Spinal cord (tissue), 9 donors: ENCODE measurements at regions not wholly inside any gene's neighbourhood (a gene's known extent, or its start where the extent isn't known, plus 50 kb on each side); places are given as distances from the start of the nearest gene placed in this dataset.

Source experiments
- DNase-seq, 6 donors: peaks; one replicate each; pipeline versions ENCODE4 v3.0.0 to v3.0.0-alpha.2; 2013 to 2015; ENCODE audit warnings: low spot score in 6 of 6, low read depth in 4 of 6
- H3K27ac ChIP-seq: one replicate; pipeline ENCODE4 v1.5.1; 2013; ENCODE audit warnings: low read depth, low read length, control low read depth
- H3K27me3 ChIP-seq: one replicate; pipeline ENCODE4 v1.6.1; 2013; ENCODE audit warnings: low read length; ENCODE audit not compliant: control insufficient read depth, insufficient read depth
- H3K36me3 ChIP-seq: one replicate; pipeline ENCODE4 v1.6.1; 2013; ENCODE audit warnings: low read length; ENCODE audit not compliant: control insufficient read depth, insufficient read depth
- H3K4me1 ChIP-seq: one replicate; pipeline ENCODE4 v1.6.1; 2013; ENCODE audit warnings: low read length; ENCODE audit not compliant: control insufficient read depth, insufficient read depth
- H3K4me3 ChIP-seq: one replicate; pipeline ENCODE4 v1.5.1; 2013; ENCODE audit warnings: low read depth, low read length, control low read depth
- H3K9me3 ChIP-seq: one replicate; pipeline ENCODE4 v1.6.1; 2013; ENCODE audit warnings: low read length; ENCODE audit not compliant: control insufficient read depth, insufficient read depth
- WGBS: methylation state at CpG from one replicate; pipeline ENCODE4 v1.1.5; 2013; ENCODE audit warnings: missing lambda C conversion rate; ENCODE audit not compliant: insufficient coverage; 5-methylcytosine and 5-hydroxymethylcytosine counted together
- donor health status: healthy.

DNA sequence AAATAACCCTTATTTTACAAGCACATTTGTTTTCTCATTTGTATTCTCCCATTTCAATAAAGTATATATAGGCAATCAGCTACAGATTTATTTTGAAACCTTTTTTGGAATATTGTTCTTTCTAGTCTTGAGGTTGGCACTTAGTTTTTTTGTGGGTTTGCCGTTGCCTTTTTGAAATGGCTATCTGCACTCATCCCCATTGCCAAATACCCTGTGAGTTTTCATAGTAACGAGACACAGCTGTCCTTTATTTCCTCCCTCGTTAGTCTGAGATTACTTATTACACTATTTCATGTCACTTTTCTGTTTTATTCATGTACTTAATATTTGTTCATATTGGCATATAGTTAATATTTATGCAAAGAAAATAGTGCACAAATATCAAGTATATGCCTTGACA, 1104.0 kb downstream of the SLC6A15 start:
- Histone ChIP-seq H3K4me3 (no peak overlapping the region), H3K9me3 (no peaks in the 10 kb centered on the region), H3K4me1 (no peaks in the 10 kb centered on the region), H3K36me3 (no peaks in the 10 kb centered on the region), H3K27ac (no peak overlapping the region), H3K27me3 (no peaks in the 10 kb centered on the region)
- no peak for DNase-seq
- no CpG with 5 or more reads among the region's 3 CpGs for WGBS

DNA sequence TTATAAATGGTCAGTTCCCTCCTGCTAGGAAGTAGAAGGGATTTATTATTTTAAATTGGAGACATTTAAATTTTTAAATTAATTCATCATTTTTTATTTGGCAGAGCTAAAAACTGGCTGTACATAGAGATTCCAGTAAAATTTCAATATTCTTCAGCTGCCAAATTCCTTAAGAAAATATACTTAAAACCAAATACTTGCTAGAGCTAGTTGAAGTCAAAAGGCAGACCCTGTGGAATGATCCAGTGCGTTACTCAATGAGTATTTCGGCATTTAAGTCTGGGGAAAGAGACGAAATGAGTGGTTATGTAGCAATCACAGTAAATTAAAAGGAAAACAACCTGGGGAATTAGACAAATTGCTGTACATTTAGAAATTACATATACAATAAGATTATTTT, 1104.7 kb downstream of the SLC6A15 start:
- no peaks in the 10 kb centered on the region for H3K4me1 ChIP-seq
- no peak overlapping the region for H3K4me3 ChIP-seq
- no CpG with 5 or more reads among the region's 3 CpGs for WGBS
- DNase-seq = no peak
- no peaks in the 10 kb centered on the region for H3K27me3 ChIP-seq
- no peaks in the 10 kb centered on the region for H3K9me3 ChIP-seq
- H3K27ac ChIP-seq = no peak overlapping the region
- H3K36me3 ChIP-seq = no peaks in the 10 kb centered on the region

DNA sequence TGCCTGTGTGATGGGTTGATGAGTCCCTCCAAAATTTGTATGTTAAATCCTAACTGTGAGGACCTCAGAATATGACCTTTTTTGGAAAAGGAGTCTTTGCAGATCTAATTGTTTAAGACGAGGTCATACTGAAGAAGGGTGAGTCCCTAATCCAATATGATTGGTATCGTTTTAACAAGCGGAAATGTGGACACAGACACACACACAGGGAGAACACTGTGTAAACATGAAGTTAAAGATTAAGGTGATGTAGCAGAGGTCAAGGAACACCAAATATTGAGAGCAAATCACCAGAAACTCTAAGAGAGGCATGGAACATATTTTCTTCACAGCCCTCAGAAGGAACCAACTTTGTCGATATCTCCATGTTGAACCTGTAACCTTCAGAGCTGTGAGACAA, 1106.7 kb downstream of the SLC6A15 start:
- H3K4me1 ChIP-seq = no peaks in the 10 kb centered on the region
- WGBS = 87% methylated on average over 3 of the region's 4 CpGs
- no peaks in the 10 kb centered on the region for H3K36me3 ChIP-seq
- H3K9me3 ChIP-seq = no peaks in the 10 kb centered on the region
- H3K27me3 ChIP-seq = no peaks in the 10 kb centered on the region
- no peak for DNase-seq
- no peak overlapping the region for H3K4me3 ChIP-seq
- no peak overlapping the region for H3K27ac ChIP-seq

DNA sequence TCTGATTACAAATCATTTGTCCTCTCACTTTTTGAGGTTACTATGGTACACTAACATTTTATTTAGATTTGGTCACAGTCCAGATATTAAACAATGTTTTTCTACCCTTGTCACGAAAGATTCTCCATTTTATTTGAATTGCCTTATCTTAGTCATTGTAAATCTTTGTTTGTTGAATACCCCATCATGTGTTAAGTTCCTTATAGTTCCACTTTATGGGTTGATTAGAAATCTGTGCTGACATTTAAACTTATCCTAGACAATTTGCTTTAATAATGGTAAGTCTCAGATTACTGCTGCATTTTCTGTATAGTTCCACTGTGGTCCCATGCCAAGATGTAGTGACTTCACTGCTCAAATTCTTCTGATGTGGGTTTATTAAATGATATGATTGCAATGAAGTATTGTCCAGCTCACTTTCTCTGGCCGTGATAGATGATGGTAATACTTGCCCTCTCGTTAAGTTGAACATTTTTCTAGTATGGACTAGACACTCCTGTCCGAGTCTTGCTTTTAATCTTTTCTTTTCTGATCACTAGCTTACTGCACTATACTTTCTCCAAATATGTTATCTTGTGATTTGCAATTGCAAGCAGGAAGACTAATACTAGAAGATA, 1107.3 kb downstream of the SLC6A15 start:
- Histone ChIP-seq H3K4me3 (no peak overlapping the region), H3K4me1 (no peaks in the 10 kb centered on the region), H3K27ac (no peak overlapping the region), H3K9me3 (no peaks in the 10 kb centered on the region), H3K36me3 (no peaks in the 10 kb centered on the region), H3K27me3 (no peaks in the 10 kb centered on the region)
- whole genome bisulfite sequencing = 100% methylated on average over 1 of the region's 4 CpGs
- no peak for DNase-seq

DNA sequence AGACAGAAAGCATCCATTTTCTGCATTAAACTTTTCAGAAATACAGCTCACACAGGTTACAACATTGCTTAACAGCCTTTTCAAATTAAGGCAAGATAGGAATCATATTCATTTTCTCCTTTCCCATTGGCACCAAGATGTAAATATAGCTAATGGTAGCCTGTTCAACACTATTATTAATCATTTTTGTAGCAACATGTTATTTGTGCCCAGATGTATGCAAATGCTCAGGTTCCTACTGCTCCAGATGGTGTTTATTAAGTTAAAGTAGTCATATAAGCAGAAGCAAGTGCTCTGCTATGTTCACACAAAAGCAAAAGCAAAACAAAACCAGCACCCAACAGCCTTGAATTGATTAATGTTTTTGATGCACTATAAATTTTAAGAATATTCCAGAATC, 1110.6 kb downstream of the SLC6A15 start:
- peak in 1 of 6 donors; percentile 20 for DNase-seq
- H3K9me3 ChIP-seq = no peaks in the 10 kb centered on the region
- no peak overlapping the region for H3K27ac ChIP-seq
- H3K36me3 ChIP-seq = no peaks in the 10 kb centered on the region
- no peaks in the 10 kb centered on the region for H3K27me3 ChIP-seq
- no peak overlapping the region for H3K4me3 ChIP-seq
- no peaks in the 10 kb centered on the region for H3K4me1 ChIP-seq

DNA sequence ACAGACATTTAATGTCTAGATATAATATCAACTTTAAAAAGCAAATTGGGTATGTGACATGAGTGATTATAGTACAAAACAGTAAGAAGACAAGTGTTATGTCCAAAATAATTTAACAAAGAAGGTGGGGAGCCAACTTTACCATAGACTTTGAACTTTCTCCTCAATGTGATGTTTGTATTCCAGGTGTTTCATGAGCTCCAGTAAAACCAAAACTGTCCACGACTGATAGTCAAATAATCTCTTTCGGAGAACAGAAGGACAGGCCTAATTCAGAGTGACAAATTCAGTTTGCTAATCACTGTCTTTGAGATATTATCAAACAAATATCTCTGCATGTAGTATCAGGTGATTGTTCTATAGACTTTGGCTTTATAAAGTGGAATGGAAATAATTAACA, 1112.6 kb downstream of the SLC6A15 start:
- WGBS = no CpG with 5 or more reads among the region's 2 CpGs
- no peak overlapping the region for H3K4me3 ChIP-seq
- DNase-seq = no peak
- no peaks in the 10 kb centered on the region for H3K9me3 ChIP-seq
- H3K27ac ChIP-seq = no peak overlapping the region
- no peaks in the 10 kb centered on the region for H3K27me3 ChIP-seq
- no peaks in the 10 kb centered on the region for H3K4me1 ChIP-seq
- H3K36me3 ChIP-seq = no peaks in the 10 kb centered on the region

DNA sequence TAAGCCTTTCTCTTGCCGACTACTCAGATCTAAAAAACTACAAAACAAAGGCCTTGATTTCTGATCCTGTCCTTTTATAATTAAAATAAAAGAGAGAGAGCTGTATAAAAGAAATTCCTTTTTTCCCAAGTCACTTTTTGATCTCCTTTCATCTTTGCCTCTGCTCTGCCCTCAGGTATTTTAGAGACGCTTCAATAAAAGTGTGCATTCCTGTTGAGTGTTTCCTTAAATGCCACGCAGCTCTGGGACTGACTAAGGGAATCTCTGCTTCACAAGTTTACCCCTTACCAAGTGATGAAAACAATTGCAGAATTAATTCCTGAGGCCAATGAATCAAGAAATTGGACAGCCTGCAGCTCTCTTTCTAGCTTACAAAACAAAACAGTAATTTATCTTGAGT, 1109.8 kb downstream of the TMTC2 start:
- DNase-seq = peak in 2 of 6 donors; percentile 3 to 41
- H3K4me3 ChIP-seq = no peak overlapping the region
- no peaks in the 10 kb centered on the region for H3K4me1 ChIP-seq
- no peaks in the 10 kb centered on the region for H3K36me3 ChIP-seq
- H3K27ac ChIP-seq = no peak overlapping the region
- H3K9me3 ChIP-seq = no peaks in the 10 kb centered on the region
- no peaks in the 10 kb centered on the region for H3K27me3 ChIP-seq
- no CpG with 5 or more reads among the region's 3 CpGs for WGBS

DNA sequence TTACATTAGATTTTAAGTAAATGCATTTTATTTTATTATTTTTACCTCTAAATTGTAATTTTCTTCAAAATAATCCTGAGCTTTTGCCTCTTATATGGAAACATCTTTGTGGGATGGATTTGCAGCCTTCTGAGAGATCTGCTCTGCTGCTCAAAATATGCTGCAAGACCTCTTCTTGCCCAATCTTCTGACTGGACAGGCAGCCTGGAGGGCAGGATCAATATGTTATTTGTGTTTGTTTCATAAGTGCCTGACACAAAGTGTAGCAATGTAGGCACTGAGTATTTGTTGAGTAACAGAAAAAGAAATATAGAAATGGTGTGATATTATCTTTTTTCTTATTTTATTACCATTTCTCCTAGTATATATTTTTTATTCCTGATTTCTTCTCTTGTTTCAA, 1106.9 kb downstream of the TMTC2 start:
- Histone ChIP-seq H3K27ac (no peak overlapping the region), H3K36me3 (no peaks in the 10 kb centered on the region), H3K27me3 (no peaks in the 10 kb centered on the region), H3K4me1 (no peaks in the 10 kb centered on the region), H3K4me3 (no peak overlapping the region), H3K9me3 (no peaks in the 10 kb centered on the region)
- no peak for DNase-seq

DNA sequence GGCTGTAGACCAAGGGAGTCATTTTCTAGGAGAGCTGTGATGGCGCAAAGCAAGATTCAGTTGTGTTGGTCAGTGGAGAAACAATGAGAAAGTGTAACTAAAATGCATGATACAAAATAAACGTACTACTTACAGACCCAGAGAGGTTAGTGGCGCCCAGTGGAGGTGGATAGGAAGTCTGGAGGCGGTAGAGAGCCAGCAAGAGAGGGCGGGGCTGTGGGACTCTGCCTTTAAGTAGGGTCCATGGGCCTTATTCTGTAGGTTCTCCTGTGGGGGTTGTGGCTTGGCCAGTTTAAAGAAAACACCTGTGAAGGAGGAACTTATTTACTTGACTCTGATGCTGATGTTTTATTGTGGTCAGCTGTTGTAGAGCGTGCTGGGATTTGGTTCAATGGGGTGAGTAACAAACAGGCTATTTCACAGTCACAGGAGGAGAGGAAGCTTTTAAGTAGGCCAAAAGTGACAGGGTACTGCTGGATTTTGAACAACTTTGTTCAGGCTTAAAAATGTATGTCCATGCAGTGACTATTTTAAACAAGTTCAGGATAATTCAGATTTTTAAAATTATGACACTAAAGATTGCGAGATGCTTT, 1097.7 kb downstream of the TMTC2 start:
- Histone ChIP-seq H3K9me3 (no peaks in the 10 kb centered on the region), H3K4me3 (no peak overlapping the region), H3K27me3 (no peaks in the 10 kb centered on the region), H3K4me1 (no peaks in the 10 kb centered on the region), H3K27ac (no peak overlapping the region), H3K36me3 (no peaks in the 10 kb centered on the region)
- 82% methylated on average over 5 of the region's 7 CpGs for WGBS
- DNase-seq = no peak

DNA sequence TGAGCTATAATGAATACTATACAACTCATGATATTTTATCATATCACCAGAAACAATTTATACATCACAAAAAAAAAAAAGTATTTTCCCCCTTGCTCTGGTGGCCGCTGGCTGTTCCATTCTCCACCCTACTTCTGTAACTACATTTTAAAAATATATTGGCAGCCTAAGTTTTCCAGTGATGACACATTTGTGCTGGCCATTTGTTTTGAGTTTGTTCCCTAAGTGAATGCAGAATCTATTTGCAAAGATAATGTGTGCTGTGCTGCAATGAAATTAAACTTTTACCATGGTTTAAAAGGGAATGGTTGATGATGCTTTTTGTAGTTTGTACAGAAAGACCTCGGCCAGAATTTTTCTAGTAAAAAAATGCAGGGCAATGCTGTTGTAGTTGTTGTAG, 1092.8 kb downstream of the TMTC2 start:
- no peaks in the 10 kb centered on the region for H3K36me3 ChIP-seq
- no peak for DNase-seq
- no peaks in the 10 kb centered on the region for H3K27me3 ChIP-seq
- 67% methylated on average over 1 of the region's 2 CpGs for WGBS
- no peak overlapping the region for H3K4me3 ChIP-seq
- H3K9me3 ChIP-seq = peaks cover 2% of the 10 kb centered on the region
- H3K4me1 ChIP-seq = no peaks in the 10 kb centered on the region
- H3K27ac ChIP-seq = no peak overlapping the region
